Fibroblast of the aortic adventitia (primary cell): ENCODE measurements at regions not wholly inside any gene's neighbourhood (a gene's known extent, or its start where the extent isn't known, plus 50 kb on each side); places are given as distances from the start of the nearest gene placed in this dataset.

Experiments
- DNase-seq: peaks from one replicate; pipeline ENCODE4 v3.0.0-alpha.2; 2010; ENCODE audit warnings: low read depth
- H3K4me3 ChIP-seq: 2 replicates; pipeline ENCODE4 v1.5.1; 2011; ENCODE audit warnings: low read depth, mild to moderate bottlenecking, control low read depth, low read length, moderate library complexity
- CTCF ChIP-seq: IDR thresholded peaks from 2 replicates; pipeline ENCODE4 v1.5.1; 2011; ENCODE audit warnings: mild to moderate bottlenecking, low read length, control low read depth, inconsistent platforms; ENCODE audit not compliant: insufficient read depth

- H3K4me3 ChIP-seq = no peak overlapping the region
- no peak for TF ChIP-seq CTCF
- DNase-seq = no peak
These were observed 147.3 kb upstream of the HMHB1 start for GRCh38 chr5:143664623-143665022.

- DNase-seq = no peak
- H3K4me3 ChIP-seq = no peak overlapping the region
- no peak for TF ChIP-seq CTCF
These were observed 148.1 kb upstream of the HMHB1 start for GRCh38 chr5:143663872-143664271.

GRCh38 chr5:143662020-143662419, 149.9 kb upstream of the HMHB1 start:
- DNase-seq = no peak
- H3K4me3 ChIP-seq = no peak overlapping the region
- no peak for TF ChIP-seq CTCF

GRCh38 chr5:143660625-143661024, 151.3 kb upstream of the HMHB1 start:
- no peak overlapping the region for H3K4me3 ChIP-seq
- no peak for TF ChIP-seq CTCF
- DNase-seq = no peak

- no peak overlapping the region for H3K4me3 ChIP-seq
- no peak for DNase-seq
- TF ChIP-seq CTCF = no peak
These were observed 152.2 kb upstream of the HMHB1 start for GRCh38 chr5:143659599-143660238.

GRCh38 chr5:143658956-143659355, 153.0 kb upstream of the HMHB1 start:
- no peak overlapping the region for H3K4me3 ChIP-seq
- TF ChIP-seq CTCF = no peak
- DNase-seq = no peak

- no peak for TF ChIP-seq CTCF
- no peak for DNase-seq
- no peak overlapping the region for H3K4me3 ChIP-seq
These were observed 154.2 kb upstream of the HMHB1 start for GRCh38 chr5:143657647-143658285.
